HG02571 (cell line): ENCODE measurements at regions not wholly inside any gene's neighbourhood (a gene's known extent, or its start where the extent isn't known, plus 50 kb on each side); places are given as distances from the start of the nearest gene placed in this dataset.

ENCODE experiments used
- ATAC-seq: cut with Tn5 transposase; IDR thresholded peaks from one replicate; pipeline ENCODE4 v1.9.1; 2021; ENCODE audit warnings: mild to moderate bottlenecking, moderate library complexity; ENCODE audit not compliant: unreplicated experiment

- ATAC-seq, result no peak
These were observed 248.6 kb upstream of the NR4A3 start for GRCh38 chr9:99573085-99573484.

- ATAC-seq, result no peak
These were observed 247.8 kb upstream of the NR4A3 start for GRCh38 chr9:99573886-99574285.

- no peak for ATAC-seq
These were observed 245.7 kb upstream of the NR4A3 start for GRCh38 chr9:99576002-99576401.

GRCh38 chr9:99576876-99577275 lies 244.8 kb upstream of the NR4A3 start:
- no peak for ATAC-seq

GRCh38 chr9:99577351-99577750 lies 244.3 kb upstream of the NR4A3 start:
- ATAC-seq, result no peak

GRCh38 chr9:99578666-99579065 lies 243.0 kb upstream of the NR4A3 start:
- no peak for ATAC-seq

GRCh38 chr9:99579964-99580363 lies 241.7 kb upstream of the NR4A3 start:
- ATAC-seq, result no peak

- no peak for ATAC-seq
These were observed 238.9 kb upstream of the NR4A3 start for GRCh38 chr9:99582814-99583213.

GRCh38 chr9:99588299-99588698 lies 233.4 kb upstream of the NR4A3 start:
- ATAC-seq, result no peak

GRCh38 chr9:99588747-99589146 lies 232.9 kb upstream of the NR4A3 start:
- ATAC-seq, result no peak

- ATAC-seq, result no peak
These were observed 231.3 kb upstream of the NR4A3 start for GRCh38 chr9:99590410-99590809.

GRCh38 chr9:99590840-99591239 lies 230.8 kb upstream of the NR4A3 start:
- no peak for ATAC-seq

GRCh38 chr9:99591770-99592169 lies 229.9 kb upstream of the NR4A3 start:
- ATAC-seq, result no peak

GRCh38 chr9:99592834-99593574 lies 228.7 kb upstream of the NR4A3 start:
- no peak for ATAC-seq

GRCh38 chr9:99593610-99594009 lies 228.1 kb upstream of the NR4A3 start:
- ATAC-seq, result no peak

GRCh38 chr9:99594056-99594780 lies 227.5 kb upstream of the NR4A3 start:
- no peak for ATAC-seq

- ATAC-seq, result no peak
These were observed 225.9 kb upstream of the NR4A3 start for GRCh38 chr9:99595796-99596195.

- ATAC-seq, result no peak
These were observed 220.0 kb upstream of the NR4A3 start for GRCh38 chr9:99601571-99602111.

- no peak for ATAC-seq
These were observed 218.8 kb upstream of the NR4A3 start for GRCh38 chr9:99602854-99603253.

GRCh38 chr9:99605016-99605743 lies 216.5 kb upstream of the NR4A3 start:
- no peak for ATAC-seq

GRCh38 chr9:99606296-99606695 lies 215.4 kb upstream of the NR4A3 start:
- ATAC-seq, result no peak

GRCh38 chr9:99606957-99607356 lies 214.7 kb upstream of the NR4A3 start:
- no peak for ATAC-seq
